Activated T-cell treated with anti-CD3 and anti-CD28 coated beads for 24 hours (primary cell): ENCODE measurements at regions not wholly inside any gene's neighbourhood (a gene's known extent, or its start where the extent isn't known, plus 50 kb on each side); places are given as distances from the start of the nearest gene placed in this dataset.

Source experiments
- DNase-seq: peaks from one replicate; pipeline ENCODE4 v3.0.0-alpha.2; 2020; ENCODE audit warnings: low read depth

DNA sequence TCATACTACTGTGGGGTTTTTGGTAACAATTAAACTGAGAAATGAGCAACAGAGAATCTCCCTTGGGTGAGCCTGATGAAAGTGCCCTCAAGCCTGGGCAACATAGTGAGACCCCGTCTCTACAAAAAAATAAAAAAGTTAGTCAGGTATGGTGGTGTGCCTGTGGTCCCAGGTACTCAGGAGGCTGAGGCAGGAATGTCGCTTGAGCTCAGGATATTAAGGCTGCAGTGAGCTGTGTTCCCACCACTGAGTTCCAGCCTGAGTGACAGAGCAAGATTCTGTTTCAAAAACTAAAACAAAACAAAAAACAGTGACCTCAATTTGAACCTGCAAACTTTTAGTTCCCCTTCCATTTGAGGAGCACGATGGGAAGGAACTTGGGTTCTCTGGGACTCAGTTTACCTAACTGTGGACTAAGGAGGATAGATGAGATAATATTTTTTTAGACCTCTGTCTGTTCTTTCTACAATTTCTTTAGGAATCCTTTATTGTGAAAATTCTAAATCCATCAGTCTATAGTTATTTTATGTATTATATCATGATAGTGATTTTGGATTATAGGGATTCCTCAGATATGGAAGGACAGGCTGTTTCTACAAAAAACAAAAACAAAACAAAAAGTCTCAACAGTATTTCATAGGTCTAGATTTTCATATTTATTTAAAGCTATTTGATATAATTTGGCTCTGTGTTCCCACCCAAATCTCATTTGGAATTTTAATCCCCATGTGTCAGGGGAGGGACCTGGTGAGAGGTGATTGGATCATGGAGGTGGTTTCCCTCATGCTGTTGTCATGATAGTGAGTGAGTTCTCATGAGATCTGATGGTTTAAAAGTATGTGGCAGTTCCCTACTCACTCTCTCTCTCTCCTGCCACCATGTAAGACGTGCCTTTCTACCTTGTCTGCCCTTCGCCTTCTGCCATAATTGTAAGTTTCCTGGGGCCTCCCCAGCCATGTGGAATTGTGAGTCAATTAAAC lies 178.6 kb downstream of the MYCN start:
- no peak for DNase-seq

DNA sequence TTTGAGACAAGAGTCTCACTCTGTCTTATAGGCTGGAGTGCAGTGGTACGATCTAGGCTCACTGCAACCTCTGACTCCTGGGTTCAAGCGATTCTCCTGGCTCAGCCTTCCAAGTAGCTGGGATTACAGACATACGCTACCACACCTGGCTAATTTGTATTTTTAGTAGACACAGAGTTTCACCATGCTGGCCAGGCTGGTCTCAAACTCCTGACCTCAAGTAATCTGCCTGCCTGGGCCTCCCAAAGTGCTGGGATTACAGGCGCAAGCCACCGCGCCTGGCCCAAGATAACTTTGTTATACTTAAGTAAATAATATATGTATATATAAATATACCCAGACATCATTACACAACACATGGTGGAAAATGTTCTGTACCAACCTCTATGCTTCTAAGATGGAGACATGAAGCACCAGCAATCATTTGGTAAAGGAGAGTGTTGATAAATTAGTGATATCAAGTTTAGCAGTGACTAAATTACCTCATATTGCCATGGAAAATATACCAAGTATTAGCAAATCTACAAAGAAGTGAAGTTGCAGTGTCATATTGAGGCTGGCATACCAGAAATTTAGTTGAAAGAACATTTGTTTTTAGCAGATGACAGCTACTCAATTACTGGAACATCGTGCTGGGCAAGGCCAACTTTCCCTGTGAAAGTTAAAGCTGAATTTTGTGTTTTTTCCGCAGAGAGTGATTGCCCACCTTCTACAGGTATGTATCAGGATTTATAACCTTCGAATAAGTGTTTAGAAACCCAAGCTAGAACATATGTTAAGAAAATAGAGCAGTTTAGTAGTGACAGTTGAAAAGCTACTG lies 177.7 kb downstream of the MYCN start:
- DNase-seq, result no peak

DNA sequence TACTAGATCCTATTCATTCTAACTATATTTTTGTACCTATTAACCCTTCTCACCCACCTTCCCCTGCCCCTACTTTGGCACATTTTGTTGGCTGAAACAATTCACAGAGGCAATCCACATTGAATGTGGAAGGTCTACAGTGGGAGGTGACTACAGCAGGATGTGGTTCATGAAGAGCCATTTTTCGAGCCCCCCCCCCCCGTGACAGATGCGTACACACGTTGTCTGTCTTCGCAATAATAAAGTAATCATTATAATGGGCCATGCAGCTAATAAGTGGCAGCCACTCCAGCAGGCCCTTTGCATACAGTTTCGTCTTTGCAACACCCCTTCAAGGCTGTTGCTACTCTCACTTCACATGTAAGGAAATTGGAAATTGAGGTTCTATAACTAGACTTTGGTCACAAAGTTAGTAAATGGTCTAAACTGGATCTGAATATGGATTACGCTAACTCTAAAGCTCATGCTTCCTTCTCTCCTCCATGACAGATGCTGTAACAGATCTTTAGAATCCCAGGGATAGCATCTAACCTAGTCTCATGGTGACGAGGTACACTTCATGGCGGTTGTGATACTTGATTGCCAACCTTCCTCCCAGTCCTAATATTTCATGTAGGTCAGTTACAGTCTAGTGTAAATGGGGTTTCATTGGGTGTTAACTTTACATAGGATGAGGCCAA lies 176.8 kb downstream of the MYCN start:
- no peak for DNase-seq

DNA sequence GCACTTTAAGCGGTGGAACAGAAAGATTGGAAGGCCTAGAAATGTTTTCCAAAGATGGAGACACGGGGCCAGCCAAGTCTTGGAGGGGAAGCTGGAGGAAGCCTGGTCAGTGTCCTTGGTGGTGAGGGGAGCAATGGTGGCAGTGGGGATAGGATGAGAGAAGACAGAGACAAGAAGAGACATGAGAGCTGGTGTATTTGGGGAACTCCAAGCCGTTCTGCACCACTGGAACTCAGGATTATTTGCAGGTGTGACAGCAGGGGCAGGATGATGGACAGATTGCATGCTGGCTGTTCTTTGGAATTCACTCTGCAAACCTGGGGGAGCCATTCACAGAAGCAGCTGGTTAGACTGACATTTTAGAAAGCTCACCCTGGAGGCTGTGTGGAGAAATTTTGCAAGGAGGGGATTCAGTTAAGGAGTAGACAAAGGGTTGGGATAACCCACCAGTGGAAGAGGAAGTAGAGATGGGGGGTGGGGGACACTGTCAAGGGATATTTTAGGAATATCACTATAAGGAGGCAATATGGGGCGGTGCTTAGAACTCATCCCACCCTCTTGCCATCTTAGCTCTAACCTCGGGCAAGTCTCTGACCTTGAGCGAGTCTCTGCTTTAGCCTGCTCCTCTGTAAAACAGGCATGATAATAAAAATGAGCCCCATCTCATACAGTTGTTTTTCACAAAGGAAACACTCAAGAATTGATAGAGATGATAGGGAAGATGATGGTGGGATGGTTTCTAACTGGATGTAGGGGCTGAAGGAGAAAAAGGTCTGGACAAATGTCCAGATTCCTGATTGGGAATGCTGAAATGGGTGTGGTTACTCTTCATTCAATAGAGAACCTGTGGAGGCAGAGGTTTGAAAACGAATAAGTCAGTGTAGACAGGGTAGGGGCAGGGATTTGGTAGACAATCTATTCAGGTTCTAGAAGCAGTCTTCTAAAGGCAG lies 175.8 kb downstream of the MYCN start:
- DNase-seq, result no peak

DNA sequence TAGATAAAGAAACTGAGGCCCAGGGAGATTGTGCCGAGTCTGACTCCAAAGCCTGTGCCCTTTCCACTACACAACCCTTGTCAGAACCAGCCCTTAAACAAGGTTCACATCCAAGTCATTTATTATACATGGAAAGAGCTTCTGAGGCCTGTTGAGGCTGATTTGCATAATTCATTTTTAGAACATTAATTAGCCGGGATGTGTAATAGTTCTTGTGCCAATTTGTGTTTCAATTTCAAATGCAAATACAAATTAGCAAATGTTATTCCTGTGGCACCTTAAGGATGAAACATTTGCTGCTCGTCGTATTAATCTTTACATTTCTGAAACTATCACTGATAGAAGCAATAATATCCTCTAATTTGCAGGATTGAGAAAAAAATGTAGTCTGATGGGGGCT lies 174.9 kb downstream of the MYCN start:
- no peak for DNase-seq

DNA sequence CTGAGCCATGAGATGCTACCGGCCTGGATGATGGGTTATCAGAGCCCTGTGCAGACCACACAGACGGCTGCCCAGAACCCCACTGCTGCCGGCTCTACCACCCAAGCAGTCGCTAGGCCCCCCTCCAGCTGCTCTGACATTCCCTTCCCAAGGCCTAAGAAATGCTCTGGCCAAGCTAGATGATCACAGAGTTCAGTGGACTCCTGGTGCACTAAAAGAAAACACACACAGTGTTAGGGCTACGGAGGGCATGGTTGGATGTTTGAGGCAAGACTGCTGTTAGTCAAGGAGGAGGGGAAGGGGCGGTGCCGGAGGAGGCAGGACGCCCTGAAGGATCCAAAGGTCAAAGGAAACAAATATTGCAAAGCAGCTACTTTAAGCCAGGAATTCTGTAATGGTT lies 174.5 kb downstream of the MYCN start:
- no peak for DNase-seq

DNA sequence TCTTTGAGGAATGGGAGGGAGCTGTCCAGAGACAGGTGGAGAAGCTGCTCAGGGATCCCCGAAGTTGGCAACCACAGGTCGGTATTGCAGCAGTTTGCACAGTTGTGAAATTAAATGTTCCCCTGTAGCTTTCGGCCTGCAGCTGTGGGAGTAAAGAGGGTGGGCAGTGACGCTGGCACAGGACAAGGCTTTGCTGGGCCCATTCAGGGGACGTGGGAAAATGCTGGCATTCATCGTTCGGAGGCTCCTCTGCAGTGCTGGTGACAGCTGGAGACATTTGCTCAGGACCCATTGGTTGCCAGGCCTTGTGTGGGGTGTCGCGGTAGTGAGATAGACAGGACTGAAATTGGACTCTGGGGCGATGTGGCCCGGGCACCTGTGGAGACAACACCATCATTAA lies 173.7 kb downstream of the MYCN start:
- no peak for DNase-seq

DNA sequence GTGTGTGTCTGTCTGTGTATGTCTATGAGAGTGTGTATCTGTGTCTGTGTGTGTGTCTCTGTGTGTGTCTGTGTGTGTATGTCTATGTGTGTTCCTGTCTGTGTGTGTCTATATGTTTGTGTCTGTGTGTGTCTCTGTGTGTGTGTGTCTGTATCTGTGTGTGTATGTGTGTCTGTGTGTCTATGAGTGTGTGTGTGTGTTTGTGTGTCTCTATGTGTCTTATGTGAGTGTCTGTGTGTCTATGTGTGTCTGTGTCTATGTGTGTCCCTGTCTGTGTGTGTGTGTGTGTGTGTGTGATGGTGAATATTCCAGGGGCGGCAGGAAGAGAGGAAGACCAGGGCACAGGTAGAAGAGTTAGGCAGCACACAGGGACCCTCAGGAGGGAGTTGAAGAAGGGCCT lies 173.2 kb downstream of the MYCN start:
- DNase-seq, result no peak

DNA sequence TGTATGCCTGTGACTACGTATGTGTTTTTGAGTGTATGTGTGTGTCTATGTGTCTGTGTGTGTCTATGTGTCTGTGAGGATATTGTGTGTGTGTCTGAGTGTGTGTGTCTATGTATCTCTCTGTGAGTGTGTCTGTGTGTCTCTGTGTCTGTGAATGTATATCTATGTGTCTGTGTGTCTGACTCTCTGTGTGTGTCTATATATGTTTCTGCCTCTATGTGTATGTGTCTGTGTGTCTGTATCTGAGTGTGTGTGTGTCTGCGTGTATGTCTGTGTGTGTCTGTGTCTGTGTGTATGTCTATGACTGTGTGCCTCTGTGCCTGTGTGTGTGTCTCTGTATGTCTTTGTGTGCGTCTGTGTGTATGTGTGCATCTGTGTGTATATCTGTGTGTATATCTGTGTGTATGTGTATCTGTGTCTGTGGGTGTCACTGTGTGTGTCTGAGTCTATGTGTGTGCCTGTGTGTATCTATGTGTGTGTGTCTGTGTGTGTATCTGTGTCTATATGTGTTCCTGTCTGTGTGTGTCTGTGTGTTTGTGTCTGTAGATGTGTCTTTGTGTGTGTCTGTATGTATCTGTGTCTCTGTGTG lies 172.7 kb downstream of the MYCN start:
- DNase-seq, result no peak

DNA sequence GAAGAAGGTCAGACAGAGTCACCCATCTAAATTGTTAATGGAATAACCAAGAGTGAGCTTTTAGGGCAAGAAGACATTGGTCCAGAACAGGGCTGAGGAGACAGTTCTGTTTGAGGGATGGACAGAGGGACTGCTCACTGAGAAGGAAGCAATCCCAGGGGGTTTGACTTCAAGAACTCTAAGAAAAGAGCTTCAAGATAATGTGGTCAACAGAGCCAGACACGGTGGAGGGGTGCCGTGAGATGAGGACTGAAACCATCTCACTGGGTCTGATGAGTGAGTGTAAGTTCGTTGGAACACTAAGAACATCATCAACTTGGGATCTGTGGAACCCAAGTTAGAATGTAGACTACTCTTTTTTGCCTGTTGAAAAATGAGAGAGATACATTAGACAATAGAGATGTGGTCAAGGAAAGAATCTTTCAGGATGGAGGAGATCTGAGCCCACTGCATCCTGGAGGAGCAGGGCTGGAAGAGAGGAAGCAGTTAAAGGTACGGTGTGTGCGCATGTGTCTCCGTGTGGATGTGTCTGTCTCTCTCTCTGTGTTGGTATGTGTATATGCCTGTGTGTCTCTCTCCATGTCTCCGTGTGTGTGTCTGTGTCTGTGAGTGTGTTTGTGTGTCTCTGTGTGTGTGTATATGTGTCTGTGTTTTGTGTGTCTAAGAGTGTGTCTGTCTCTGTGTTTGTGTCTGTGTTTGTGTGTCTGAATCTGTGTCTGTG lies 172.1 kb downstream of the MYCN start:
- DNase-seq, result no peak

DNA sequence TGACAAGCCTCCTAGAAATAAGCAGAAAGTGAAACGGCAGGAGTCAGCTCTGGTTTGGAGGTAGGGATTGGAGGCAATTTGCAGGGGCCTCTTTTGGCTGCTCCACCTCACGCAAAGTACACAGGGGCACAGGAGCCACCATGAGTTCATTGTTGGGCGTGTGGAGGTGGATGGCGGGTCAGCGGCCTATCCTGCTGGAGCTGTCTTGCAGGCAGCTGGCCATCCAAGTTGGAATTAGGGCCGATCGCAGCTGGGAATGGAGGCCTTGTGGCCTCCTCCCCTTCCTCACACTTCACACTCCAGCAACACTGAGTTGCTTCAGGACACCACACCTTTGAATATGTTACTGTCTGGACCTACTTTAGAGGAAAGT lies 171.5 kb downstream of the MYCN start:
- DNase-seq, result no peak

DNA sequence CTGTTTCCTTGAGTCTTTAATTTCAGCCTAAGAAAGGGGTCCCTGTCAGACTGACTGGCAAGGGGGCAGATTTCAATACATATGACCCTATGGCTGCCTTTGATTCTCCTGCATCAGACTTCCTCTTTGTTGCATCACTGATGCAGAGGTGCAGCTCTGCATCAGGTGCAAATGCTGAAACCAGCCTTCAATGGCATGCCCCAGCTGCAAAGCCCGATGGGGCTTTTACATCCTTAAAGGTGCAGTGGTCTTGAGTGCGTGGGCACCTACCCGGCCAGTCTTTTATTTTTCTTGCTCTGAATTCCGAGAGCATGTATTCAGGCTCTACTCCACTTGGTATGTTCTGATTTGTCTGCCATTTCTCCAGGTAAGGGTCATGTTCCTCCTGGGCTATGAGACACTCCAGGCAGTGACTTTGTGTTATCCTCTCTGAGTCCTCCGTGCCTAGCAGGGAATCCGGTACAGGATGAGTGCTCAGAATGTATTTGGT lies 169.5 kb downstream of the MYCN start:
- no peak for DNase-seq

DNA sequence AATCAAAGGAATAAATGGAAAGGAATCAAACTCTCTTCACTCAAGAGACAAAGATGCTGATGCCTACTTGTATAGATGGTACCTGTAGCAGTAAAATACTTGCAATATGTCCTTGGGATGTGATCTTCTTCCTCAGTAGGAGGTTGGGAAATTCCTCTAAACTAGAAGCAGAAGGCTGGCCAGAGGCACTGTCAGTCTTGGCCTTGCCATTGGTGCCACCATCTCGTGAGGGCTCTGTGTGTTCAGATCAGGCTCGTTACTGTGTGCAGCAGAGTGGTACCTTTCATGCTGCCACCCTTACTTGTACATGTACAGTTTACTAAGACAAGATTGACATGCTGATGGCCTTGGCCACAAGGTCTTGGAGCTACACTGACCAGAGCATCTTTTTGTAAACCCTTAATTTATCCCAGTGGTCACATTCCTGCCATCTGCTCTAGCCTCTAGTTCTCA lies 169.0 kb downstream of the MYCN start:
- DNase-seq, result no peak

DNA sequence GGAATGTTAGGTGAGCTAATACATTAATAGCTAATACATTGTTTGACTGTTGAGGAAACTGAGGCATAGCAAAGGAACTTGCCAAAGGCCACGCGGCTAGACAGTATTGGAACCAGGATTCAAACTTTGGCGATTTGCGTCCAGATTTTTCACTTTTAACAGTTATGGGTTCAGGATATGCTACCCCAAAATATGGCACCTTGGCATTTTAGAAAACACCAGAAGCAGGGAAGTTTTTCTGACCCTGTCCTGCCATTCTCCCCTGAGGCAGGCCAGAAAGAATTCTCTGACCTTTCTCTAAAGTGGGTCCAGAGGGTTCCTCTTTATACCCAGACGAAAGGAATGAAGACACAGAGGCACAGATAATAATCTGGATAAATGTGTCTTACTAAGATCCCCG lies 166.9 kb downstream of the MYCN start:
- no peak for DNase-seq

DNA sequence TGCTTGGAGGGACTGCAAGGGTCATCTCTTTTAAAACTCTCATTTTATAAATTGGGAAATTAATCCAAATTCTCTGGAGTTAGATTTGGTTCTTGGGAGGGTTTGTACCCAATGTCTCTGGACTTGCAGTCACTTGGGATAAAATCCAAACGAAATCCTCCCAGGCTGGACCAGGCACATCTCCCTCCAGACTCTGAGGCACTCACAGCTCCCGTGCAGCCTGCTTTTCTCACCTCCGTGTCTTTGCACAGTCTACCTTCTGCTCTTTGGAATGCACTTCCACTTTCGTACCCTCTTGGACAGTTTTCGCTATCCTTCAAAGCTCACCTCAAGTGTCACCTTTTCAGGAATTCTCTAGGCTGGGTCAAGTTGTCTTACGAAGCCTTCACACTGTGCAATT lies 166.3 kb downstream of the MYCN start:
- no peak for DNase-seq

DNA sequence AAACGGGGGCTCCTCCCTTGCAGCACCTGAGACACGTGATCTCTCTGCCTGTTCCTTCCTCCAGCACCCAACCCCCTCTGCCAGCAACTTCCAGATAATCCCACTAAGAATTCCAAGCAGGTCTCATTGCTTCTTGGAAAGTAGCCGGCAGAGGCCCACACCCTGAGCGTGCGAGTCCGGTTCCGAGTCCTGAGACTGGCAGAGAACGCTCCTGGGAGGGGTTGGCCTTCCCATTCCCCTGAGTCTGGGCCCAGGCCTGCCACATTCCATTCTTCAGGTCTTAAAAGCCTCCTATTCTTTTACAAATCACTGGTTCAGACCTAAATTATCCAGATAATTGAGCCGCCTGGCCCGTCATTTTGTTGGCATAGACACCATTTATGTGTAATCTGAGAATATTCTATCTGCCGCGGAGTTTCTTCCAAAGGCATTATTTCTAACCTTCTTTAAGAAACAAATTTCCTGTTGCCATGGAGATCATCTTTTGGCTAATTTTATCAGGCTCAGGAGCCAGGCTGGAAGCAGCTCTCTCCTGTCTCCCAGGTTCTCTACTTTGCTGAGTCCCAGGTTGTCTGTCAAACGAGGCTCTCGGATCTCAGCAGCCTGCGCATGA lies 165.4 kb downstream of the MYCN start:
- DNase-seq, result no peak

DNA sequence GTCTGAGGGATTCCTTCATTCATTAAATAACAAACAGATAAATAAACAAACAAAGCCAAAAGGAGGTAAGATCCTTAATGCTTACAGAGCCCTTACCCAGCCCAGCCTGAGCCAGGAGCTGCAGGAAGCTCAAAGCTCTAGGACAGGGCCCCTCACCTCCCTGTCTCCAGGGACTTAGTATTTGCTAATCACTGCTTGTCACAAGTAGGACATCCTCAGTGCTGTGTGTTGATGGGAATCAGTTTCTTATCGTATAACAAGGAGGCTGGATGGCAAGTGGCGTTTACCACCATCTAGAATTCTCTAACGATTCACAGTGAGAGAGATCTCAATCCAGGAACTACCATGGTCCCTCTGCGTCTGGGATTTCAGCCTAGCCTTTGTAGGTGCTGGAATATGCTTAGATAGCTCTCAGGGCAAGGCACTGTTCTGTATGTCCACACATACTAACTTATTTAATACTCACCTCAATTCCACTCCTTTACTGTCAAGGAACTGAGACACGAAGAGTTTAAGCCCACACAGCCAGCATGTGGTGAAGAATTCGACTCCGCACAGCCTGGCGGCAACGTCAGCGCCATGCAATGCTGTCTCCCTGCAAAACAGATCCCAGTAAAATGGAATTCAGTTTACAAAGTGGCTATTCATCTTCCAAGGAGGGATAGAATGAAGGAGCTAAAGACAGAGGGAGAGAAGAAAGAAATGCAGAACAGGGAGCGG lies 164.8 kb downstream of the MYCN start:
- no peak for DNase-seq

DNA sequence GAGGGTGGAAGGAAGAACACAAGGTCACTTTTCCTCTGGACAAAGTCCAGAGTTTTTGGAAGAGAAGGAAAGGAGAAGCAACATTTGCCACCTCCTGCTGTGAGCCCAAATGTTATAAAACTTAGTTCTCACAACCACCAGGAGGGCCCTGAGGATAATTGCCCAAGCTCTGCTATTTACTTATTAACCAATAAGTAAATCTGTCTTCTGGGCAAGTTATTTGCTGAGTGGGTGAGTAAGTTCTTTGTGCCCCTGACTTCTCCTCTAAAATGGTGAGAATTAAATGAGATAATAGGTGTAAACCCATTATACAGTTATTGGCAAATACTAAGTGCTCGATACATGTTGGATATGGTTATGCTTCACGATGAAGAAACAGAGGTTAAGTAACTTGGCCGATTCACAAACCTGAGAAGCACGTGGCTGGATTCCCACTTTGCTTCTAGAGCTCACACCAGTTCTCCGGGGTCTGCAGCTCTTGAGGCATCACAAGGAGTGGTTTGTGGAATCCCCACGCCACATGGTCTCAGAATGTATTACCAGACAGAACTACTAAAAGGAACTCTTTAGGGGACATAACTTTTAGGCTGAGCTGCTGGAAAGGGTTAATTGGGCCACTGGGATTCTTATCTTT lies 164.1 kb downstream of the MYCN start:
- DNase-seq, result no peak
